HepG2 (cell line): ENCODE measurements at regions not wholly inside any gene's neighbourhood (a gene's known extent, or its start where the extent isn't known, plus 50 kb on each side); places are given as distances from the start of the nearest gene placed in this dataset.

Experiments
- BRCA1 ChIP-seq: sonication (generic); formaldehyde crosslinking; IDR thresholded peaks from 2 replicates; pipeline ENCODE4 v1.4.0; 2020; ENCODE audit warnings: missing genetic modification reagents
- CHD2 ChIP-seq: IDR thresholded peaks from 2 replicates; pipeline ENCODE4 v1.6.1; 2011; ENCODE audit warnings: low read depth, low read length, improper control_type of control experiment
- TF ChIP-seq, protein P1 (sequence below): sonication (generic); formaldehyde crosslinking; IDR thresholded peaks from 2 replicates; pipeline ENCODE4 v1.5.1; 2020; ENCODE audit warnings: mild to moderate bottlenecking, missing genetic modification reagents

DNA sequence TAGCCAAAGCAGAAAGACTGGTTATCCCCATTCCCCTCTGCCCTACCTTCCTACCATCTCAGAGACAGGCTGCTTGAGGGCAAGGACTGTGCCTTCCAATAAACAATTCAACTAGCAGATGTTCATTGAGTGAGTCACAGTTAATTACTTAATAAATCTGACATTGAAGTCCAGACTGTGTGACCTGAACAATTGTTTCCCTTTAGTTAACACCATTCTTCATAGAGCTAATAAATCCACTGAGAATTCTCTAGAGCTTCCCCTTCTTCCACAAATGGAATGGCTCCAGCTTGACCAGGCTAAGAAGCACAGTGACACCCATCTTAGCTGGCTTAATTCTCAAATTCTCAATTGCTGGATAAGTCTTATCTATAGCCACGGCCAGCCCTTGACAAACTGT lies 61.9 kb upstream of the GJA5 start:
- TF ChIP-seq CHD2 (no peak), BRCA1 (CRISPR knock-in tag) (no peak)
- TF ChIP-seq, protein P1, sequence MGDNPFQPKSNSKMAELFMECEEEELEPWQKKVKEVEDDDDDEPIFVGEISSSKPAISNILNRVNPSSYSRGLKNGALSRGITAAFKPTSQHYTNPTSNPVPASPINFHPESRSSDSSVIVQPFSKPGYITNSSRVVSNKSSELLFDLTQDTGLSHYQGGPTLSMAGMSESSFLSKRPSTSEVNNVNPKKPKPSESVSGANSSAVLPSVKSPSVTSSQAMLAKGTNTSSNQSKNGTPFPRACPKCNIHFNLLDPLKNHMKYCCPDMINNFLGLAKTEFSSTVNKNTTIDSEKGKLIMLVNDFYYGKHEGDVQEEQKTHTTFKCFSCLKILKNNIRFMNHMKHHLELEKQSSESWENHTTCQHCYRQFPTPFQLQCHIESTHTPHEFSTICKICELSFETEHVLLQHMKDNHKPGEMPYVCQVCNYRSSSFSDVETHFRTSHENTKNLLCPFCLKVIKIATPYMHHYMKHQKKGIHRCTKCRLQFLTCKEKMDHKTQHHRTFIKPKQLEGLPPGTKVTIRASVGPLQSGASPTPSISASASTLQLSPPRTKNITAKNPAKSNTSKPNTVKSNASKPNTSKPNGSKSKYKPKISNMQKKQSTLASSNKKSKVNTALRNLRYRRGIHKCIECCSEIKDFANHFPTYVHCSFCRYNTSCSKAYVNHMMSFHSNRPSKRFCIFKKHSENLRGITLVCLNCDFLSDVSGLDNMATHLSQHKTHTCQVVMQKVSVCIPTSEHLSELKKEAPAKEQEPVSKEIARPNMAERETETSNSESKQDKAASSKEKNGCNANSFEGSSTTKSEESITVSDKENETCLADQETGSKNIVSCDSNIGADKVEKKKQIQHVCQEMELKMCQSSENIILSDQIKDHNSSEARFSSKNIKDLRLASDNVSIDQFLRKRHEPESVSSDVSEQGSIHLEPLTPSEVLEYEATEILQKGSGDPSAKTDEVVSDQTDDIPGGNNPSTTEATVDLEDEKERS (CRISPR knock-in tag), result no peak
